ENCODE measurements at regions not wholly inside any gene's neighbourhood (a gene's known extent, or its start where the extent isn't known, plus 50 kb on each side); places are given as distances from the start of the nearest gene placed in this dataset.

- DNase-seq: no peak
Observed at GRCh38 chr15:97875025-97875512, 85.4 kb upstream of the ARRDC4 start.

DNA sequence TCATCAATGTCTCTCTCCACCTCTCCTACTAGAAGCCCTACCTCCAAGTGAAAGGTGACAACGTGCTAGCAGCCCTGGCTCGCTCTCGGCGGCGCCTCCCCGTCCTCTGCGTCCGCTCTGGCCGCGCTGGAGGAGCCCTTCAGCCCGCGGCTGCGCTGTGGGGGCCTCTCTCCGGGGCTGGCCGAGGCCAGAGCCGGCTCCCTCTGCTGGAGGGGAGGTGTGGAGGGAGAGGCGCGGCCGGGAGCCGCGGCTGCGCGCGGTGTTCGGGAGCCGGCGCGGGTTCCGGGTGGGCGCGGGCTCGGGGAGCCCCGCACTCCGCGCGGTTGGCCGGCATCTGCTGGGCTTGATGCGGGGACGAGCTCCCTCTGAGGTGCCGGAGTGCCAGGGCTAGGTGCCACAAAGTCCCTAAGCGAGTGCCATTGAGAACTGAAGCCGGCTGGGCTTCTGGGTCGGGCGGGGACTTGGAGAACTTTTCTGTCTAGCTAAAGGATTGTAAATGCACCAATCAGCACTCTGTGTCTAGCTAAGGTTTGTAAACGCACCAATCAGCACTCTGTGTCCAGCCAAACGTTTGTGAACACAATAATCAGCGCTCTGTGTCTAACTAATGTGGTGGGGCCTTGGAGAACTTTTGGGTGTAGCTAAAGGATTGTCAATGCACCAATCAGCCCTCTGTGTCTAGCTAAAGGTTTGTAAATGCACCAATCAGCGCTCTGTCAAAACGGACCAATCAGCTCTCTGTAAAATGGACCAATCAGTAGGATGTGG is 84.8 kb upstream of the ARRDC4 start:
- DNase-seq: no peak

DNA sequence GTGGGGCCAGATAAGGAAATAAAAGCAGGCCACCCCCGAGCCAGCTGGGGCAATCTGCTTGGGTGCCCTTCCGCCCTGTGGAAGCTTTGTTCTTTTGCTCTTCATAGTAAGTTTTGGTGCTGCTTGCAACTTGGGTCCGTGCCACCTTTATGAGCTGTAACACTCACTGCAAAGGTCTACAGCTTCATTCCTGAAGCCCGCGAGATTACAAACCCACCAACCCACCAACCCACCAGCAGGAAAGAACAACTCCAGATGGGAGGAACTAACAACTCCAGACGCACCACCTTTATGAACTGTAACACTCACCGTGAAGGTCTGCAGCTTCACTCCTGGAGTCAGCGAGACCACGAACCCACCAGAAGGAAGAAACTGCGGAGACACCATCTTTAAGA is 84.2 kb upstream of the ARRDC4 start:
- DNase-seq: no peak

GRCh38 chr15:97881346-97881965 is 79.0 kb upstream of the ARRDC4 start:
- DNase-seq: no peak

DNA sequence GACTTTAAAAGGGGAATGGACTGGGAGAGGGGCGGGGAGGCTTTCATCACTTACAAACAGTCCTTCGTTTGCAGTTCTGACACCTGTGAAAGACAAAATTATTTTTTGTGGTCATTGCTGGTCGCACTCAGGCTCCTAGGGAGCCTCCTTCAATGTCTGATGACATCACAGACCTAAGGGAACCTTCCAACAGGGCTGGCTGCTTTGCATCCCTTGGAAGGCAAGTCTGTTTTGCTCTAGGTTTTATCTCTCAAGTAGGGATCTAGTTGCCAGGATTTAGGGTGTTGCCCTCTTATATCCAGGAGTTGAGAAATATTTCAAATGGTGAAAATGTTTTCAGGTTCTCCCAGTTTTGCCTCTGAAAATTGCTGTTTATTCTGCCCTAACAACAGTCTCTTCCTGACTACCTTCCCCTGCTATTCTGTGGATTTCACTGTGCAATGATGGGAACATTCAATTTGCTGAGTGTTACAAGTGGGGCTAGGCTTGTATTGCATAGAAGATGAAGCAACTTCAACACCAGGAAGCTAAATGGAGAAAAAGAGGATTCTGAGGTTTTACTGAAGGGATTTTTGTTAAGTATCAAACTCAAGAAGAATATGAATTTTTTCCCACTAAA is 75.9 kb upstream of the ARRDC4 start:
- DNase-seq: no peak

- no peak for DNase-seq
Observed at GRCh38 chr15:97890307-97890706, 70.2 kb upstream of the ARRDC4 start.

DNA sequence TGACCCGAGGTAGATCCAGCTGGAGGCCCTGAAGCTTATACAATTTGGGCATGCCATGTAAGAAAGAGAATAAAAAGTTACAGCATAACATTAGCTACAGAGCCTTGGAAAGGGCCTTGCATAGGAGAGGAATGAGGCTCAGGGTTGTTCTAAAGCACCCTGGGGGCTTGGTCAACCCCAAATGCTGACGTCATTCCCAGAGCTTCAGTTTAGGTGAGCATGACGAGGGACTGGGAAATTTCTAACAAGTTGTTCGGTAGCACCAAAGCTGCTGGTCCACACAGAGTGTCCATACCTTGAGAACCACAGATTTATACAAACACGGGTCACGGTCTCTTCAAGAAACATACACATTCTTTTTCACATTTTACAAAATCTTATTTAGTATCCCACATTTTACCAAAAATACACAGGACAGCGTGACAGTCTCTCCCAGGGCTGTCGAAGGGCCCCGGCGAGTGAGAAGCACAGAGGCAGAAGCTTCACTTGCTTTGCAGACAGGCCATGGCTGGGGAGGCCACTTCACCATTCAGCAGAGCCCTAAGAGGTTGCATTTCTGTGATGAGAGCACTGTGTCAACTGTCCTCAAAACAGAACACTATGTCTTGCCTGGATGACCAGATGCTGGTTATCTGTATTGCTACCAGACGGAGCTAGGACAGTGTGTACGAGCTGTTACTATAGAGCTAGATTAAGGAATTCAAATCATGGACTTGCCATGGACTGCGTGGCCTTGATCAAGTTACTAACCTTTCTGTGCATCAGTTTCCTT is 68.2 kb upstream of the ARRDC4 start:
- DNase-seq: no peak

DNA sequence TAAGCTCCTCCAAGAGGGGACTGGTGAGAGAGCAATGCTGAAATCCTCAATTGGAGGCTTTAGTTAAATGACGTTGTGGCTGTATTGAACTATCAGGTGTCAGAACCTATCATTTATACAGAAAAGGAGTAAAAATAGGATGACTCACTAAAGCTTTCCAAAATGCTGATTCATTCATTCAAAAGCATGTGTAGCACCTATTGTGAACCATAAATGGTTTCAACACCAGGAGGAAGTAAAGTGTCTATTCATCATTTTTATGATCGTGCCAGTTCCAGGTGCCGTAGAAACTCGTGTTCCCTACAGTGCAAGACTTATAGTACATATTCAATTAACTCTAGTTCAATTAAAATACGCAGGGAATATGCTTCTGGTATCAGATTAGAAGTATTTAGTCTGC is 66.5 kb upstream of the ARRDC4 start:
- DNase-seq: no peak

DNA sequence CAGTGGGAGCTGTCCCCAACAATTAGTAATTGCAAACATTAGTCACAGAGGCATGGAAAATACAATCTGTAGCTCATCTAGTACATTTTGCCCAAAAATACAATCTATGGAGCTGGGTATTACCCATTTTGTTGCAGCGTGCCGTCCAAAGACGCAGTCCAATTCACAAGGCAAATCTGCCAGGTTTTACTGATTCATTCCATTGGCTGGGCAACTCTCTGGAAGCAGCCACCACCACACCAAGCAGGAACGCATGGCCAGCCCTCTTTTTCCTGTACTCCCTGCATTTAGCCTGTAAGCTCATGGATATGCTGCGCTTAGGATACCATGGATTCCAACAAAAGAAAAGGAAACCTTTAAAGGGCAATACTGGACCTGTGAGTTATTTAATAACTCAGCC is 60.5 kb upstream of the ARRDC4 start:
- DNase-seq: peak in 1 of 56 donors; percentile 7

DNA sequence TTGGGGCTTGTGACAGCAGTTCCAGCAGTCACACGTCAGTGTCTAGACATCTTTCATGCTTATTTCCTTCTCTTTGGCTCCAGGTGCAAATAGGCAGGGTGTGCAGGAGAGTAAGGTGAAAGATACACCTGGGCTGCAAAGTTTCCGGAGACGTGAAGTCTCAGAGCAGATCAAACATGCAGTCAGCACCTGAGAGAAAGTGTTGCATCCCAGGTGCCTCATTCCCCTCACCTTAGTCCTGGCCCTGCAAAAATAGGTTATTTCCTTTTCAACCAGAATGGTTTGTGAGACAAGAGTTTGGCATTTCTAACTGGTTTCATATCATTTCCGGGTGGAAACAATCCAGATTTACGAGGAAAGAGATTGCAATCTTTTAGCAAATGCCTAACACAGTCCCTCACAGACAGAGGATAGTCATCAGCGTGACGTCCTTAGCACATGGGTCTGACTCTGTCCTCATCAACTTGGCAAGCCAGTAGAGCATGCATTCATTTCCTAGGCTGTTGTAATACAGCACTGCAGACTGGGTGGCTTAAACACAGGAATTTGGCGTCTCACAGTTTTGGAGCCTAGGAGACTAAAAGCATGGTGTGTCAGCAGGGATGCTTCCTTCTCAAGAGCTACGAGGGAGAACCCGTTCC is 58.2 kb upstream of the ARRDC4 start:
- no peak for DNase-seq

- no peak for DNase-seq
Observed at GRCh38 chr15:97903560-97903959, 56.9 kb upstream of the ARRDC4 start.

DNA sequence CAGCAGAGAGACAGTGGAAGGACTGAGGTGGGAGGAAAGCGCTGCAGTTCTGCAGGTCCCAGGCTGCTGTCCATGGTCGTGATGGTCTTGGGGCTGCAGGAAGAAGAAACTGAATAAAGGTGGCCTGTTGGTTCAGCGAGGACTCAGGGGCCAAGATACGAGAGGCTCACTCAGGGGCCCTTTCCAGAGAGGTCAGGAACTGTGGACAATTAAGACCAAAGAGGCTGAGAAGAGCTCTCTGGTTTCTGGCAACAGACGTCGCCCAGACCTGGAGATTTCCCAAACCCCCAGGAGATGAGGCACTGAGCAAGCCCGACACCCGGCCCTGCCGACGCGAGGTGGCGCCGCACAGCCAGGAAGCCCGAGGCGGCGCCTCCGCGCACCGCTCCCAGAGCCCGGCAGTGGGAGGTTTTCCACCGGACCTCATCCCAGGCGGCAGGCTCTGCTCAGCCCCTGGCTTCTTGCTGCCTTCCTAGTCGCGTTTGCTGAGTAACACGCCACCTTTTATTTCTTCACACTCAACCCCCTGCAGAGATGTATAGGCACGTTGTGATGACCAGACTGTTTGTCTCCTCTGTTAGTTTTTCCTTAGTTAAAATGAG is 56.4 kb upstream of the ARRDC4 start:
- DNase-seq: peak in 38 of 56 donors; percentile 2 to 74 (median 42)

- peak in 34 of 56 donors; percentile 3 to 70 (median 22) for DNase-seq
Observed at GRCh38 chr15:97909291-97909891, 51.1 kb upstream of the ARRDC4 start.

All from amygdala (tissue), 56 donors.